GM12878 (cell line): ENCODE measurements at regions not wholly inside any gene's neighbourhood (a gene's known extent, or its start where the extent isn't known, plus 50 kb on each side); places are given as distances from the start of the nearest gene placed in this dataset.

Experiments
- ATAC-seq: fragments of 200-7000 bp; cut with Tn5 transposase; 3 replicates; pipeline ENCODE4 v1.9.1; 2020; ENCODE audit warnings: mild to moderate bottlenecking, moderate library complexity
- BruUV-seq: library from RNA; stranded (reverse); fragments of 400-500 nt; replicated peaks from 2 replicates; lab custom pipeline; 2021; lab: Mats Ljungman, UMichigan
- CTCF ChIA-PET: fragments of 300-600 bp; sonication (Branson Sonifier 250); formaldehyde crosslinking; extraction: SDS; loops from one replicate; lab custom pipeline; 2021; ENCODE audit warnings: inconsistent platforms; lab: Yijun Ruan, JAX
- POLR2A ChIA-PET: fragments of 350-600 bp; formaldehyde crosslinking; extraction: SDS; loops from one replicate; lab custom pipeline; 2021; ENCODE audit warnings: inconsistent platforms; lab: Charles Lee
- RAD21 ChIA-PET: fragments of 300-600 bp; sonication (Branson Sonifier 250); formaldehyde crosslinking; loops from one replicate; lab custom pipeline; 2023; ENCODE audit warnings: antibody characterized with exemption; ENCODE audit not compliant: unreplicated experiment; lab: Charles Lee
- SMC1A ChIA-PET: fragments of 300-600 bp; sonication (Branson Sonifier 250); formaldehyde crosslinking; loops from one replicate; lab custom pipeline; 2023; ENCODE audit not compliant: unreplicated experiment, uncharacterized antibody; lab: Charles Lee
- DNase-seq: peaks from one replicate; pipeline ENCODE4 v3.0.0-alpha.2; 2011; ENCODE audit warnings: low read depth, low spot score
- FAIRE-seq: peaks from 3 replicates; lab custom pipeline; 2011; peaks lifted over from hg19 to GRCh38; lab: Jason Lieb, UNC
- H2AFZ ChIP-seq: 2 replicates; pipeline ENCODE4 v1.6.0; 2011; ENCODE audit warnings: low read depth, low read length, control low read depth; ENCODE audit not compliant: control insufficient read depth
- H3K27ac ChIP-seq: 2 replicates; pipeline ENCODE4 v1.5.1; 2011; ENCODE audit warnings: control low read depth; ENCODE audit not compliant: control insufficient read depth, insufficient read depth
- H3K27me3 ChIP-seq, 2 experiments: replicated peaks in 1 of 2; 2 replicates each; pipeline versions ENCODE4 v1.6.0 to v1.6.1; 2011; ENCODE audit warnings: low read length in 1 of 2; ENCODE audit not compliant: control insufficient read depth in 2 of 2, insufficient read depth in 2 of 2
- H3K36me3 ChIP-seq, 2 experiments: 2 replicates each; pipeline ENCODE4 v1.5.1; 2011; ENCODE audit warnings: low read length in 1 of 2; ENCODE audit not compliant: control insufficient read depth in 2 of 2, insufficient read depth in 2 of 2
- H3K4me1 ChIP-seq: 2 replicates; pipeline ENCODE4 v1.6.1; 2011; ENCODE audit warnings: mild to moderate bottlenecking, low read length, moderate library complexity, mixed read lengths; ENCODE audit not compliant: control insufficient read depth, insufficient read depth
- H3K4me2 ChIP-seq: 2 replicates; pipeline ENCODE4 v1.6.0; 2011; ENCODE audit warnings: control low read depth; ENCODE audit not compliant: control insufficient read depth, insufficient read depth
- H3K4me3 ChIP-seq: fragments of 200-600 bp; sonication (generic); 2 replicates; pipeline ENCODE4 v1.5.1; 2016
- H3K79me2 ChIP-seq: 2 replicates; pipeline ENCODE4 v1.6.0; 2011; ENCODE audit warnings: low read length; ENCODE audit not compliant: control insufficient read depth, insufficient read depth
- H3K9ac ChIP-seq: 2 replicates; pipeline ENCODE4 v1.8.0; 2011; ENCODE audit warnings: low read length, control low read depth, mixed read lengths; ENCODE audit not compliant: control insufficient read depth, insufficient read depth
- H3K9me3 ChIP-seq: replicated peaks from 3 replicates; pipeline ENCODE4 v1.5.1; 2011; ENCODE audit warnings: mild to moderate bottlenecking, low read length; ENCODE audit not compliant: control insufficient read depth, insufficient read depth
- H4K20me1 ChIP-seq: 2 replicates; pipeline ENCODE4 v1.6.0; 2011; ENCODE audit not compliant: control insufficient read depth, insufficient read depth
- CUX1 ChIP-seq: IDR thresholded peaks from 2 replicates; pipeline ENCODE4 v1.6.1; 2012; ENCODE audit warnings: improper control_type of control experiment, low read depth, low read length; ENCODE audit not compliant: insufficient replicate concordance
- E4F1 ChIP-seq: fragments of 450-650 bp; IDR thresholded peaks from 2 replicates; pipeline ENCODE4 v1.6.1; 2018; ENCODE audit warnings: borderline replicate concordance, mild to moderate bottlenecking; ENCODE audit not compliant: partially characterized antibody
- RAD21 ChIP-seq: IDR thresholded peaks from 2 replicates; pipeline ENCODE4 v1.6.1; 2011; ENCODE audit warnings: mild to moderate bottlenecking, low read depth, low read length, moderate library complexity; ENCODE audit not compliant: insufficient read depth
- TCF12 ChIP-seq: IDR thresholded peaks from 2 replicates; pipeline ENCODE4 v1.6.1; 2011; ENCODE audit warnings: low read depth, mild to moderate bottlenecking, low read length
- USF2 ChIP-seq: IDR thresholded peaks from 2 replicates; pipeline ENCODE4 v1.6.1; 2011; ENCODE audit warnings: low read depth, low read length, improper control_type of control experiment, borderline replicate concordance
- WGBS: methylation state at CpG from one replicate; pipeline ENCODE4 v1.1.6; 2016; ENCODE audit warnings: low lambda C conversion rate; ENCODE audit not compliant: insufficient replicate concordance, insufficient coverage; ENCODE audit errors: missing lambda C conversion rate; 5-methylcytosine and 5-hydroxymethylcytosine counted together
- in situ Hi-C: fragments of 300-500 bp; cut with MboI; formaldehyde crosslinking; loops from 9 replicates; pipeline ENCODE4 v1.14.3; 2018; ENCODE audit warnings: mixed read lengths
- intact Hi-C: fragments of 100-400 bp; cut with micrococcal nuclease; formaldehyde crosslinking; loops from one replicate; pipeline ENCODE4 v1.14.2; 2022; ENCODE audit not compliant: unreplicated experiment

GRCh38 chr1:11338284-11338924, 65.4 kb downstream of the UBIAD1 start:
- SMC1A ChIA-PET, result no interaction called here
- CTCF ChIA-PET, result interaction anchor here (0.6 to 1.3 kb wide), 3 partner anchors 12 to 307 kb away, joined by 3 to 4 read pairs (median 4); no protein-coding TSS in a partner anchor
- TF ChIP-seq USF2 (no peak), E4F1 (no peak), RAD21 (no peak), CUX1 (no peak), TCF12 (no peak)
- TF ChIP-seq, all 136 proteins: peak for 0
- no peak for DNase-seq
- Histone ChIP-seq H3K9me3 (no peaks in the 10 kb centered on the region; the same call in 2 of the 3 replicates), H3K4me3 (no peak overlapping the region), H3K79me2 (no peaks in the 10 kb centered on the region), H3K36me3 (no peaks in the 10 kb centered on the region), H3K9ac (no peak overlapping the region), H3K27me3 (peaks cover 3% of the 10 kb centered on the region in 2 experiments; a peak in 2 of 4 replicates), H4K20me1 (no peaks in the 10 kb centered on the region; the same call in 1 of the 2 replicates), H3K27ac (no peak overlapping the region), H3K4me2 (no peak overlapping the region), H3K4me1 (peaks cover 16% of the 10 kb centered on the region), H2AFZ (no peak overlapping the region)
- FAIRE-seq, result no peak
- in situ Hi-C loops (no loop called here), intact Hi-C loops (no loop called here)
- no peak for ATAC-seq
- 60% methylated on average over 10 of the region's 10 CpGs for WGBS
- POLR2A ChIA-PET, result no interaction called here
- BruUV-seq, result no TSS peak
- RAD21 ChIA-PET, result no interaction called here
